K562 (cell line): ENCODE measurements at regions not wholly inside any gene's neighbourhood (a gene's known extent, or its start where the extent isn't known, plus 50 kb on each side); places are given as distances from the start of the nearest gene placed in this dataset.

Experiments
- KAT7 ChIP-seq: sonication (generic); formaldehyde crosslinking; IDR thresholded peaks from 2 replicates; pipeline ENCODE4 v1.8.0; 2022; ENCODE audit warnings: missing genetic modification reagents, mild to moderate bottlenecking, borderline replicate concordance
- MYC ChIP-seq, 2 experiments: fragments of 250-450 bp in 1 of 2; sonication (Bioruptor Pico) in 1 of 2; IDR thresholded peaks; 2 replicates each; pipeline versions ENCODE4 v1.5.1 to v1.6.1; 2012 to 2021; ENCODE audit warnings: low read depth in 2 of 2, borderline replicate concordance in 1 of 2, improper control_type of control experiment in 1 of 2, low read length in 1 of 2, mild to moderate bottlenecking in 1 of 2, moderate library complexity in 1 of 2
- TEAD1 ChIP-seq, 2 experiments: fragments of 450-650 bp in 1 of 2; sonication (generic) in 1 of 2; formaldehyde crosslinking; IDR thresholded peaks; 2 replicates each; pipeline versions ENCODE4 v1.4.0 to v1.8.0; 2020 to 2022; ENCODE audit warnings: mild to moderate bottlenecking in 2 of 2, missing genetic modification reagents in 1 of 2
- ZBTB40 ChIP-seq, 2 experiments: fragments of 450-650 bp in 1 of 2; sonication (generic) in 1 of 2; formaldehyde crosslinking in 1 of 2; IDR thresholded peaks; 2 replicates each; pipeline versions ENCODE4 v1.7.1 to v1.9.0; 2016 to 2022; ENCODE audit warnings: inconsistent platforms in 1 of 2, mild to moderate bottlenecking in 1 of 2, missing genetic modification reagents in 1 of 2
- ZNF165 ChIP-seq: fragments of 250-450 bp; sonication (Bioruptor Pico); IDR thresholded peaks from 2 replicates; pipeline ENCODE4 v1.4.0; 2020; ENCODE audit warnings: borderline replicate concordance
- ZNF696 ChIP-seq: fragments of 250-450 bp; sonication (Bioruptor Pico); conservative IDR thresholded peaks from 2 replicates; pipeline ENCODE4 v1.4.0; 2020; ENCODE audit warnings: mild to moderate bottlenecking, moderate library complexity

DNA sequence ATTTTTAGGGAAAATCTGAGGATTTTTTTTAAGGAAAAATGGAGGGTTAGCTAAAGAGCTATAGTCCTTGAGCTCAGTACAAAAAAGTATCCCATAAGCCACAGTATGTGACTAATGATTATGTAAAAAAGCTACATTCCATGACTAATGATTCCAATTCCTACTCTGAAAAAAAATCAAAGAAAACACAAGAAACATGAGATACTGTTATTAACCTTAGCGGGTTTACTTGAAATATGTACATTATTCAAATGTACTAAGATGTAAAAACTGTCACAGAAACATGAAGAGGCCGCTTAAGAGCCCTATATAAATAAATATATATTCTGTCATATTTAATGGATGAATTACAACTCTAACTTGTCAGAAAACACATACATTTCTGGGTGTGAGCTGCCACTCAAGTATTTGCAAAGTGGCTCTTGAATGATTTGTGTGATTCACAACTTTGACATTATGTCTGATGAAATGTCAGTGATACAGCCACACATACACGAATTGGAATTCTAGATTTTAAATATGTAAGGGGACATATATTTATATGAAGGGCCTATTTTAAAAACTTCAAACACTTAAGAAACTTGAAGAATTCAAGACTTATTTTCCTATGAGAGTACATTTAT lies 518.7 kb upstream of the SUCLG2 start (continued):
- TF ChIP-seq KAT7 (CRISPR knock-in tag) = no peak
- TF ChIP-seq ZBTB40 (IDR thresholded peaks at IDR 0.05) = no peak
- no peak for TF ChIP-seq ZBTB40 (CRISPR knock-in tag; IDR thresholded peaks at IDR 0.05)
- no peak for TF ChIP-seq ZNF696
- TF ChIP-seq TEAD1 (CRISPR knock-in tag; IDR thresholded peaks at IDR 0.05) = no peak
- no peak for TF ChIP-seq ZNF165 (CRISPR knock-in tag)
- no peak for TF ChIP-seq MYC (IDR thresholded peaks at IDR 0.05; ENCODE audit: low read depth, low read length)
- TF ChIP-seq MYC (CRISPR knock-in tag; IDR thresholded peaks at IDR 0.05; ENCODE audit: borderline replicate concordance, low read depth) = no peak
